ENCODE measurements at regions not wholly inside any gene's neighbourhood (a gene's known extent, or its start where the extent isn't known, plus 50 kb on each side); places are given as distances from the start of the nearest gene placed in this dataset.

DNA sequence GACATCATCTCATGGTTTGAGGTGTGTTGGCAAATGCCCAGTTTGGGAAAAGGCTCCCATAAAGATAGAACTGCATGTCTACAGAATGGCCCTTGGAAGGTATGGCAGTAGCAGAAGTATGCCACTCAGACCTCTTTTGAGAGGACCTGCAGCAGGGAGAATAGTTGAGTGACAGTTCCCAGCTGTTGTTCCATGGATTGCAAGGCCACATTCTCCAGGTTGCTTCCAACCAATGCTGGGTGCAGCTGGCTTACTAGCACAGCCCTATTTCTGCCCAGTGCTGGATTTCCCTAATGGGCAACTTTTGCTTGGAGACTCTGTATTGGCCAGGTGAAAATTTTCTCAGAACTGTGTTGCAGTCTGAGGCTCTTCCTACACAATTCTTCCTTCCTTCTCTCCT is 266.2 kb downstream of the UTP18 start:
- TF ChIP-seq, protein P1, sequence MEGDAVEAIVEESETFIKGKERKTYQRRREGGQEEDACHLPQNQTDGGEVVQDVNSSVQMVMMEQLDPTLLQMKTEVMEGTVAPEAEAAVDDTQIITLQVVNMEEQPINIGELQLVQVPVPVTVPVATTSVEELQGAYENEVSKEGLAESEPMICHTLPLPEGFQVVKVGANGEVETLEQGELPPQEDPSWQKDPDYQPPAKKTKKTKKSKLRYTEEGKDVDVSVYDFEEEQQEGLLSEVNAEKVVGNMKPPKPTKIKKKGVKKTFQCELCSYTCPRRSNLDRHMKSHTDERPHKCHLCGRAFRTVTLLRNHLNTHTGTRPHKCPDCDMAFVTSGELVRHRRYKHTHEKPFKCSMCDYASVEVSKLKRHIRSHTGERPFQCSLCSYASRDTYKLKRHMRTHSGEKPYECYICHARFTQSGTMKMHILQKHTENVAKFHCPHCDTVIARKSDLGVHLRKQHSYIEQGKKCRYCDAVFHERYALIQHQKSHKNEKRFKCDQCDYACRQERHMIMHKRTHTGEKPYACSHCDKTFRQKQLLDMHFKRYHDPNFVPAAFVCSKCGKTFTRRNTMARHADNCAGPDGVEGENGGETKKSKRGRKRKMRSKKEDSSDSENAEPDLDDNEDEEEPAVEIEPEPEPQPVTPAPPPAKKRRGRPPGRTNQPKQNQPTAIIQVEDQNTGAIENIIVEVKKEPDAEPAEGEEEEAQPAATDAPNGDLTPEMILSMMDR (IDR thresholded peaks at IDR 0.05; ENCODE audit: low read depth, low read length), result no peak
- no peak for TF ChIP-seq EZH2phosphoT487 (IDR thresholded peaks at IDR 0.05; ENCODE audit: low read depth)
